GM19397 (cell line): ENCODE measurements at regions not wholly inside any gene's neighbourhood (a gene's known extent, or its start where the extent isn't known, plus 50 kb on each side); places are given as distances from the start of the nearest gene placed in this dataset.

Source experiments
- ATAC-seq: cut with Tn5 transposase; IDR thresholded peaks from one replicate; pipeline ENCODE4 v1.9.1; 2021; ENCODE audit warnings: mild to moderate bottlenecking, moderate library complexity; ENCODE audit not compliant: unreplicated experiment

DNA sequence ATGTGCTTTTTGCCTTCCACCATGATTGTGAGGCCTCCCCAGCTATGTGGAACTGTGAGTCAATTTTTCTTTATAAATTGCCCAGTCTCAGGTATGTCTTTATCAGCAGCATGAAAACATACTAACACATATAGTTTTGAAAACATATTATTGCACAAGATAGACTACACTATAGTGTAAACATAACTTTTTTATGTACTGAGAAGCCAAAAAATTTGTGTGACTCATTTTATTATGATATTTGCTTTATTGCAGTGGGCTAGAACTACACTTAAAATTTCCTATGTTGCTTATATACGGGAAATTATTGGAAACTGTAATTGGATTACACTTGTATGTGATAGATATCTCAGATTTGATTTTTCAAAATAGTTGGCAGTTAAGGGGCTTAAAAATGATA, 885.5 kb upstream of the FBXO33 start:
- ATAC-seq, result no peak

DNA sequence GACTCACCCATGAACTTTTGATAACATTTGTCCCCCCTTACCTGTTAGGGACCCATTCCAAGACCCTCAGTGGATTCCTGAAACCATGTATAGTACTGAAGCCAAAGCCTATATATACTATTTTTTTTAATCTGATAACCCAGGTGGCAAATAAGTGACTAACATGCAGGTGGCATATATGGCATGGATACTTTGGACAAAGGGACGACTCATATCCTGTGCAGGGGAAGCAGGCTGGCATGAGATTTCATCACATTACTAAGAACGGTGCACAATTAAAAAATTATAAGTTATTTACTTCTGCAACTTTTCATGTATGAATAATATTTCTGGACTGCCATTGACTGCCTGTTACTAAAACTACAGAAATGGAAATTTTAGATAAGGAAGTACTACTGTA, 880.1 kb upstream of the FBXO33 start:
- no peak for ATAC-seq

DNA sequence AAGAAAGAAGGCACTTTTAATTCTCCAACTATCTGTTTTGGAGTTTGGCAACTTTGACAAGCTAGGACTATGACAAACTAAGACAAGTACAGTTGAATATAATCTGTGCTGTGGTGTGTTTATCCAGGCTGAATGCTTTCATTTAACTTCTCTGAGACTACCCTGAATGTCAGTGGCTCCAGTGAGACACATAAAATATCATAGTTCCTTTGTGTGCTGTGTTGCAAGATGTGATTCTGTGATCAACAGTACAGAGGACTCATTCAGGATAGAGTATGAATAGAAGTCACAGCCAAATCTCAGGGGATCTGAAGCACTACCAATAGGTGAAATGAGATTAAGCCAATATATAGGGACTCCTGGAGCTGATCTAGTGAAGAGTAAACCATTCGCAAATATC, 876.9 kb upstream of the FBXO33 start:
- ATAC-seq, result no peak

- ATAC-seq, result no peak
Observed at GRCh38 chr14:40308240-40308639, 876.0 kb upstream of the FBXO33 start.

DNA sequence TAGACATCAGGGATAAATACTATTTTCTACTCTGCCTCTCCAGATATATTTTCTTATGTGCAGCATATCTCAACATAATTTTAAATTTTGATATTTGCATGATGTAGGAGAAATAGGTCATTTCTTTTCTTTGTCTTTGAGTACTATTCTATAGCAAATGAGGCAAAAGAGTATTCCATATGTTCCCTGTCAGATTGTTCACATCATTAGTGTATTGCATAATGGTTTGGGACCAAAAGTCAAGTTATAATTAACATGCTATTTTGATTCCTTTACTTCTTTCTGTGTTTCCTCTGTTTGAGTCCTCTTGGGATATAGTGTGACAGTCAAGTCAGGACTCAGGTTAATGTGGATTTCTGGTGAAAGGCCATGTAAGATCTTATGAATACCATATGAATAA, 864.6 kb upstream of the FBXO33 start:
- ATAC-seq, result no peak

DNA sequence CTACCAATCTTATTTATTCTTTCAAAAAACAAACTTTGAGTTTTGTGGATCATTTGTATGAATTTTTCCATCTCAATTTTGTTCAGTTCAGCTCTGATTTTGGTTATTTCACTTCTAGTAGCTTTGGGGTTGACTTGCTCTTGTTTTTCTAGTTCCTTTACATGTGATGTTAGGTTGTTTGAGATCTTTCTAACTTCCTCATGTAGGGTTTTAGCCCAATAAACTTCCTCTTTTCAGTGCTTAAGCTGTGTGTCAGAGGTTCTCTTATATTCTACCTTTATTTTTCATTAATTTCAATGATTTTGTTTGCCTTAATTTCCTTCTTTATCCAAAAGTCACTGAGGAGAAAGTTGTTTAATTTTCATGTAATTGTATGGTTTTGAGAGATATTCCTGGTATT, 860.4 kb upstream of the FBXO33 start:
- ATAC-seq, result no peak

DNA sequence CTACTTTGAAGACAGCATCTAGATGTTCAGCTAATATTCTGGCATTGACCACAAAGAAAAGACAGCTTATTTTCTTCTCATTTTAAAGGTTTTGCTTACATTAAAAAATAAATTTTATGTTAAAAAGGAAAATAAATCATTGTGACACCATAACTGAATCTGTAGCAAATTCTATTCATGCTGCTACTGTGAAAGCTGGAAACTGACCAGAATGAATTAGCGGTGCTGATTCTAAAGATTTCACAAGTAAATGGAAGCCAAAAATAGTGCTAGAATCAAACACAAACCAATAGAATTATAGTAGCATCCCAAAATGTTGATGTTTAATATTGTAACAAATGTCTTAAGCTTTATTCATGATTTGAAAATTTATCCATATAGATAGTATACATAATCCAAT, 850.0 kb upstream of the FBXO33 start:
- no peak for ATAC-seq

DNA sequence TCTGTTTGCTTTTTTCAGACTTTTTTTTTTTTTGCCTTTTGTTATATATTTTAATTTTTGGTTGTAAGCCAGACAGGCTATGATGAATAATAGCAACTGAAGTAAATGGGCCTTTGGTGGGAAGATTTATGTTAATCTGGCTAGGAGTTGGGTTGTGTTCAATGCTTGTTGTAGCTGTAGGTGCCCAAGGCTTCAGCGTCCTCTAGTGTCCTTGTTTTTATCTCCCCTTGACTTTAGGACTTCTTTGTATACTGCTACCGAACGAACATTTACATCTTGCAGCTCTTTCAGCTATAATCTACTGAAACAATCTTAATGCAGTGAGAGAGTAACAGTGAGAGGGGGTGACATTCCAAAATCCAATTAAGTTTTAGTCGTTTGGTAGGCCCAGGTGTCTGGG, 848.4 kb upstream of the FBXO33 start:
- no peak for ATAC-seq

GRCh38 chr14:40273417-40273816, 841.2 kb upstream of the FBXO33 start:
- ATAC-seq, result no peak

DNA sequence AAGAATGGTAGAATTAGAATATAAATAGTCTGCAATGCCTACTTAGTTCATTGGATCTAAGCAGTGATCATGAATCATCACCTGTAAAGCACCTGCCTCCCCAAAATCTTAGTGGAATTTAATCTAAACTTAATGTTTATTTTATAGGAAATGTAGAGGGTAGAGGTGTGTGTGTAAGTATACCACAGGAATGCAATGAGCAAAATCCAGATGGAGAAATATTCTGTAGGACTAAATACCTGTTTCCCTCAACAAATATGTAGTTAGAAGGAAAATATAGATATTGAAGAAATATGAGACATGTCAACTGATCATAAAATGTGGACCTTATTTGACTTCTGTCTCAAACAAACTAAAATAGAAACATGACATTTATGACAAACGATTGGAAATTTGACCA, 839.2 kb upstream of the FBXO33 start:
- ATAC-seq, result no peak

DNA sequence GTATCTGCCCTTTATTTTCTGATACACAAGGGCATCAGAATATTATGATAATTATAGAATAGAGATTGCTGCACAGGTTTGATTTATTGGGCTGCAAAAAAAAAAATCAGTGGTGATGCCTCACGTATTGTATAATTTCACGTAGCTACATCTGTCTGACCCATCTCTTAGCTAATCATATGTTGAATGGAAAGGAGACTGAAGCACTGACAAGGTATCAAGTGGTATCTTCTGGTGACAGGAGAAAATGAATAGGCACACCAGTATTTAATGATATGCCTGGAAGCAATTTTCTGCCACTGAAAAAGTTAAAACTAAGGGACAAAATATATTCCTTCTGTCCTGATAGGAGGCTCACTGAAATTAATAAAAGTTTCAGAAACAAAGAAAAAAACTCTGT, 837.2 kb upstream of the FBXO33 start:
- no peak for ATAC-seq

- no peak for ATAC-seq
Observed at GRCh38 chr14:40268236-40268635, 836.0 kb upstream of the FBXO33 start.

DNA sequence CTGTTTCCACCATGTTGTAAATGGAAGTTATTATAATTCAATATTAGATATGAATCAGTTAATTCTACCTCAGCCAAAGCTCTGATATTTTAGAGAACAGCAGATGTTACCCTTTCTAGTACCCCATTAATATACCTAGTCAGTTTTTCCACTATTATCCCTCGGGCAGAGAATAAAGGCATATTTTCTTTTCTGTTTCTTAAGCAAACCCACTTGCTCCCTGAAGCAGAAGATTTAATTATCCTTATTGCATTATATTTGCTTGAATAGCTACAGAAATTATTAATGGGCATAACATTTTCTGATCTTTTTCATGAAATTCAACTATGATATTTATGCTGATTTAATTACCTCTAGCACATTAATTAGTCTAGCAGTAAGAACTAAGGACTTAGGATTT, 832.9 kb upstream of the FBXO33 start:
- ATAC-seq, result no peak

DNA sequence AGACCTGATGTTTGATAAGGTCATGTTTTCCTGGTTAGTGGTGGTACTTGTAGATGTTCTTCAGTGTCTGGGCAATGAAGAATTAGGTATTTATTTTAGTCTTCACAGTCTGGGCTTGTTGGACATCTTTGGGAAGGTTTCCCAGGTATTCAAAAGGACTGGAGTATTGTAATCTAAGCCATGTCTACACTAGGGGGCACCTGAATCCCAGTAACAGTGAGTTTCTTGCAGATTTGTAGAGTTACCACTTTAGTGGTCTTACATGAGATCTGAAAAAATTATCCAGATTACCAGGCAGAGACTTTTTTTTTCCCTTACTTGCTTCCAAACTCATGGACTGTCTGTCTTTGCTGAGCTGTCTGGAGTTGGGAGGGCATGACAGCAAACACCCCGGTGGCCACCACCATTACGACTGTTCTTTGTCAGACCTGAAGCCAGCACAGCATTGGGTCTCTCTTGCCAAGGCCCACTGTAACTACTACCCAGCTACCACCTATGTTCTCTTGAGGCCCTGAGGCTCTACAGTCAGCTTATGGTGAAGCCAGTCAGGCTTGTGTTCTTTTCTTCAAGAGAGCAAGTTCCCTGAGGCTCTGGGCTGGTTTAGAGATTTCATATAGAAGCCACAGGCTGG, 820.7 kb upstream of the FBXO33 start:
- no peak for ATAC-seq

DNA sequence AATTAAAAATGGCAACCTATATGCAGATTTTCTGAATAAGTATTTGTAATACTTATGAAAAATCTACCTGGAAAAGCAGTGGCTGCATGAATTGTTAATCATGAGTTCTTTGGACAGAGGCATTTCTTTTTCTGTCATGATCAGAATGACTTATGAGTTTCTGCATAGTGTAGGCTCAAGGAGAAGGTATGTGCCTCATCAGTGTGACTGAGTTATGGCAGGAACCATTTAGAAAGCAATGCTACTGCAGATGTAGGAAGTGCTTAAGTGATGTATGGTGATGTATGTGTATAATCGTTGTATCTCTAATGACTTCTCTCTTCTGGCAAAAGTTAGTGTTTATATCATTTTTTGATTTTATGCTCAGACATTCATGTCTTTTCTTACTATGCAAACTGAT, 816.4 kb upstream of the FBXO33 start:
- no peak for ATAC-seq

- no peak for ATAC-seq
Observed at GRCh38 chr14:40240245-40240859, 808.1 kb upstream of the FBXO33 start.

- no peak for ATAC-seq
Observed at GRCh38 chr14:40232302-40232701, 800.1 kb upstream of the FBXO33 start.

GRCh38 chr14:40229676-40230075, 797.4 kb upstream of the FBXO33 start:
- no peak for ATAC-seq

GRCh38 chr14:40222996-40223395, 790.8 kb upstream of the FBXO33 start:
- no peak for ATAC-seq

GRCh38 chr14:40221428-40221827, 789.2 kb upstream of the FBXO33 start:
- ATAC-seq, result no peak

GRCh38 chr14:40219032-40219431, 786.8 kb upstream of the FBXO33 start:
- ATAC-seq, result no peak

DNA sequence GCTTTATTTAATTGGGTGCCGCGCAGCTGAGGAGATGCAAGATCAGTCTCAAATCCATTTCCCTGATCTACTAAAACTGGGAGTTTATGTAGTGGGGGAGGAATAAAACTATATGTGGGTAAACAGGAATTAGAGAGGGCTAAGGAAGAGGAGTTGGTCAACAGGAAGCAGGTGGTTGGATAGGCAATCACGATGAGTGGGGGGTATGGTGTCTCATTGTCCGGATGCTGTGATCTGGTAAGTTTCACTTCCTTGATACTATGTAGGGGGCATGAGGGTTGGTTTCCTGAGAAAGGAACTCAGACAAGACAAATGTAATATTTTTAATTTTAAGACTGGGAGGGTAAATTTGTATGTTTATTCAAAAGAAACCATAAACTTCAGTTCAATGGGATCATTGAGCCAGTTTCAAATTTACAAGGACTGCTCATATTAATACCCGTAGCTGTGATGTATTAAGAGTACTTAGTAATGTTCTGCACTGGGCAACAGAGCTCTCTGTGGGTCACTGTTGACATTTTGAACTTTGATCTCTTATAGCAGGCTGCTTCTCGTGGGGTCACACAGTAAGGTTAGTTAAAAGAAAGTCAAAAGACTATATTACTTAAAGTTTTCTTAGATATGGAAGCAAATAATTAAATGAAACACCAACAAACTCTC, 786.2 kb upstream of the FBXO33 start:
- no peak for ATAC-seq

DNA sequence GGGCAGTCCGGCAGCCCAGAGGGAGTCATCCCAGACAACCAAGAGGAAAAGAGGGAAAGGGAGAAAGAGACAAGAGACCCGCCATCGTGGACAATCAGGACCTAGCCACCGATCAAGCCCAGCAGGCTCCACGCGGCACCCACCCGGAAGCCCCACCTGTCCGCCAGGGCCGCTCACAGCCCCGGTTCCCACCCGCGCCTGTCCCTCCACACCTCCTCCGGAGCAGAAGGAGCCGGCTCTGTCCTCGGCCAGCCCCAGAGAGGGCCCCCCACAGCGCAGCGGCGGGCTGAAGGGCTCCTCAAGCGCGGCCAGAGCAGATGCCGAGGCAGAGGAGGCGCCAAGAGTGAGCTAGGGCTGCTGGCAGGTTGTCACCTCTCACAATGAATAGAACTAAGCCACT, 784.7 kb upstream of the FBXO33 start:
- ATAC-seq, result no peak
